ENCODE measurements at regions not wholly inside any gene's neighbourhood (a gene's known extent, or its start where the extent isn't known, plus 50 kb on each side); places are given as distances from the start of the nearest gene placed in this dataset.

- TF ChIP-seq PRDM15 (CRISPR knock-in tag; IDR thresholded peaks at IDR 0.05) (no peak), CTCF (IDR thresholded peaks at IDR 0.05) (no peak), IRF2 (CRISPR knock-in tag; IDR thresholded peaks at IDR 0.05; ENCODE audit: borderline replicate concordance, low read depth) (no peak), KAT7 (CRISPR knock-in tag; IDR thresholded peaks at IDR 0.05; ENCODE audit: borderline replicate concordance) (no peak), ZNF317 (CRISPR knock-in tag; IDR thresholded peaks at IDR 0.05; ENCODE audit: borderline replicate concordance, low read depth) (no peak), JUN (CRISPR knock-in tag; IDR thresholded peaks at IDR 0.05) (no peak), NR2C2 (CRISPR knock-in tag; IDR thresholded peaks at IDR 0.05) (no peak), CREB1 (CRISPR knock-in tag; IDR thresholded peaks at IDR 0.05) (no peak), RELA (CRISPR knock-in tag; IDR thresholded peaks at IDR 0.05; ENCODE audit: borderline replicate concordance) (no peak), PREB (CRISPR knock-in tag; IDR thresholded peaks at IDR 0.05; ENCODE audit: borderline replicate concordance) (no peak)
Observed at GRCh38 chr1:94332516-94332915, 85.7 kb upstream of the ABCD3 start.
